GM23338 (cell line): ENCODE measurements at regions not wholly inside any gene's neighbourhood (a gene's known extent, or its start where the extent isn't known, plus 50 kb on each side); places are given as distances from the start of the nearest gene placed in this dataset.

Source experiments
- ATAC-seq: fragments of 200-7000 bp; cut with Tn5 transposase; 3 replicates; pipeline ENCODE4 v1.9.1; 2020
- DNase-seq: peaks from one replicate; pipeline ENCODE4 v3.0.0-alpha.2; 2015; ENCODE audit warnings: low spot score
- H2AFZ ChIP-seq: fragments of 200-600 bp; sonication (generic); 2 replicates; pipeline ENCODE4 v1.8.0; 2016; ENCODE audit warnings: antibody characterized with exemption, mild to moderate bottlenecking, moderate library complexity
- H3F3A ChIP-seq: fragments of 200-600 bp; sonication (generic); replicated peaks from 2 replicates; pipeline ENCODE4 v1.8.0; 2017; ENCODE audit warnings: antibody characterized with exemption, mixed run types, low read depth
- H3K27ac ChIP-seq: fragments of 200-600 bp; sonication (generic); 2 replicates; pipeline ENCODE4 v1.6.1; 2016; ENCODE audit warnings: low read depth
- H3K27me3 ChIP-seq: fragments of 200-600 bp; sonication (generic); 2 replicates; pipeline ENCODE4 v1.8.0; 2016; ENCODE audit warnings: mild to moderate bottlenecking, mixed run types, moderate library complexity; ENCODE audit not compliant: insufficient read depth
- H3K36me3 ChIP-seq: fragments of 200-600 bp; sonication (generic); 2 replicates; pipeline ENCODE4 v1.8.0; 2016; ENCODE audit warnings: mild to moderate bottlenecking; ENCODE audit not compliant: insufficient read depth
- H3K4me1 ChIP-seq: fragments of 200-600 bp; sonication (generic); 2 replicates; pipeline ENCODE4 v1.8.0; 2016; ENCODE audit warnings: mild to moderate bottlenecking, moderate library complexity; ENCODE audit not compliant: insufficient read depth
- H3K4me2 ChIP-seq: fragments of 200-600 bp; sonication (generic); 2 replicates; pipeline ENCODE4 v1.7.1; 2017; ENCODE audit warnings: mixed run types
- H3K4me3 ChIP-seq: fragments of 200-600 bp; sonication (generic); 2 replicates; pipeline ENCODE4 v1.6.1; 2016; ENCODE audit warnings: mixed run types
- H3K79me2 ChIP-seq: fragments of 200-600 bp; sonication (generic); replicated peaks from 2 replicates; pipeline ENCODE4 v1.8.0; 2017; ENCODE audit warnings: mild to moderate bottlenecking; ENCODE audit not compliant: insufficient read depth
- H3K9me2 ChIP-seq: fragments of 200-600 bp; sonication (generic); 2 replicates; pipeline ENCODE4 v1.8.0; 2017; ENCODE audit not compliant: insufficient read depth
- H4K20me1 ChIP-seq: fragments of 200-600 bp; sonication (generic); replicated peaks from 2 replicates; pipeline ENCODE4 v1.8.0; 2017; ENCODE audit warnings: mild to moderate bottlenecking; ENCODE audit not compliant: insufficient read depth
- H3K27ac Mint-ChIP-seq: 2 replicates; pipeline ENCODE4 v1.8.0; 2020; ENCODE audit warnings: inconsistent platforms, mild to moderate bottlenecking, moderate library complexity, mixed read lengths
- H3K27me3 Mint-ChIP-seq: 3 replicates; pipeline ENCODE4 v1.8.0; 2022; ENCODE audit warnings: low read depth, mild to moderate bottlenecking, moderate library complexity, mixed read lengths, inconsistent platforms; ENCODE audit not compliant: insufficient read depth, poor library complexity
- H3K36me3 Mint-ChIP-seq: 3 replicates; pipeline ENCODE4 v1.8.0; 2021; ENCODE audit warnings: low read depth, mild to moderate bottlenecking, inconsistent platforms, moderate library complexity, mixed read lengths
- H3K4me1 Mint-ChIP-seq: 3 replicates; pipeline ENCODE4 v1.8.0; 2020; ENCODE audit warnings: mild to moderate bottlenecking, inconsistent platforms, mixed read lengths
- H3K4me3 Mint-ChIP-seq: 3 replicates; pipeline ENCODE4 v1.8.0; 2021; ENCODE audit warnings: moderate library complexity, mild to moderate bottlenecking, inconsistent platforms, mixed read lengths
- H3K9me3 Mint-ChIP-seq: 3 replicates; pipeline ENCODE4 v1.8.0; 2020; ENCODE audit warnings: moderate library complexity, mild to moderate bottlenecking, inconsistent platforms, mixed read lengths
- CREB1 ChIP-seq: fragments of 250-450 bp; sonication (Bioruptor Pico); IDR thresholded peaks from 2 replicates; pipeline ENCODE4 v1.5.0; 2020; ENCODE audit warnings: low read depth, mild to moderate bottlenecking, moderate library complexity
- EZH2phosphoT487 ChIP-seq: fragments of 200-600 bp; sonication (generic); IDR thresholded peaks from one replicate; pipeline ENCODE4 v1.8.1; 2018; ENCODE audit warnings: antibody characterized with exemption; ENCODE audit not compliant: unreplicated experiment
- JUNB ChIP-seq: IDR thresholded peaks from one replicate; pipeline ENCODE4 v1.6.1; 2016; ENCODE audit warnings: antibody characterized with exemption; ENCODE audit not compliant: unreplicated experiment
- NANOG ChIP-seq: IDR thresholded peaks from 2 replicates; pipeline ENCODE4 v1.6.1; 2016; ENCODE audit warnings: antibody characterized with exemption, borderline replicate concordance
- POLR2AphosphoS5 ChIP-seq: IDR thresholded peaks from 2 replicates; pipeline ENCODE4 v1.6.1; 2016; ENCODE audit warnings: antibody characterized with exemption, low read depth
- REST ChIP-seq: IDR thresholded peaks from one replicate; pipeline ENCODE4 v1.6.1; 2018; ENCODE audit warnings: antibody characterized with exemption; ENCODE audit not compliant: unreplicated experiment
- ZNF114 ChIP-seq: fragments of 250-450 bp; sonication (Bioruptor Pico); IDR thresholded peaks from 2 replicates; pipeline ENCODE4 v1.5.0; 2020; ENCODE audit warnings: mild to moderate bottlenecking, moderate library complexity
- ZNF331 ChIP-seq: fragments of 250-450 bp; sonication (Bioruptor Pico); IDR thresholded peaks from 2 replicates; pipeline ENCODE4 v1.5.0; 2020; ENCODE audit warnings: low read depth, mild to moderate bottlenecking, moderate library complexity

GRCh38 chrY:14444550-14444949, 79.8 kb upstream of the NLGN4Y start:
- H3K9me2 ChIP-seq: no peaks in the 10 kb centered on the region
- TF ChIP-seq REST (no peak), CREB1 (CRISPR knock-in tag) (no peak), NANOG (no peak), POLR2AphosphoS5 (no peak), EZH2phosphoT487 (no peak), ZNF114 (CRISPR knock-in tag) (no peak), ZNF331 (CRISPR knock-in tag) (no peak)

GRCh38 chrY:14468151-14468683, 56.1 kb upstream of the NLGN4Y start:
- H3K27me3 Mint-ChIP-seq: peaks cover 7% of the 10 kb centered on the region
- ATAC-seq: no peak

More at GRCh38 chrY:14444550-14444949, 79.8 kb upstream of the NLGN4Y start:
- Mint-ChIP-seq H3K27me3 (no peaks in the 10 kb centered on the region), H3K9me3 (no peaks in the 10 kb centered on the region), H3K36me3 (no peaks in the 10 kb centered on the region), H3K4me3 (no peak overlapping the region), H3K27ac (no peak overlapping the region), H3K4me1 (no peaks in the 10 kb centered on the region)
- no peaks in the 10 kb centered on the region for H3K79me2 ChIP-seq
- no peak overlapping the region for H3K4me2 ChIP-seq
- H4K20me1 ChIP-seq: no peaks in the 10 kb centered on the region
- no peaks in the 10 kb centered on the region for H3K27me3 ChIP-seq
- no peaks in the 10 kb centered on the region for H3K36me3 ChIP-seq
- no peaks in the 10 kb centered on the region for H3K4me1 ChIP-seq
- no peak overlapping the region for H3K4me3 ChIP-seq
- no peak overlapping the region for H2AFZ ChIP-seq
- no peaks in the 10 kb centered on the region for H3F3A ChIP-seq
- H3K27ac ChIP-seq: no peak overlapping the region
- DNase-seq: no peak
- ATAC-seq: no peak

More at GRCh38 chrY:14468151-14468683, 56.1 kb upstream of the NLGN4Y start:
- H3K4me1 ChIP-seq: peaks cover 41% of the 10 kb centered on the region
- Mint-ChIP-seq H3K36me3 (no peaks in the 10 kb centered on the region), H3K4me3 (no peak overlapping the region), H3K4me1 (peaks cover 45% of the 10 kb centered on the region), H3K9me3 (no peaks in the 10 kb centered on the region), H3K27ac (no peak overlapping the region; the same call in 1 of the 2 replicates)
- no peaks in the 10 kb centered on the region for H3K27me3 ChIP-seq
- no peak overlapping the region for H3K27ac ChIP-seq
- no peaks in the 10 kb centered on the region for H3K79me2 ChIP-seq
- no peak for TF ChIP-seq EZH2phosphoT487
- TF ChIP-seq JUNB: no peak
- TF ChIP-seq ZNF331 (CRISPR knock-in tag): no peak
- no peaks in the 10 kb centered on the region for H3K36me3 ChIP-seq
- H3K9me2 ChIP-seq: no peaks in the 10 kb centered on the region
- H3F3A ChIP-seq: no peaks in the 10 kb centered on the region
- no peak overlapping the region for H2AFZ ChIP-seq
- H4K20me1 ChIP-seq: no peaks in the 10 kb centered on the region
- no peak for DNase-seq
- no peak overlapping the region for H3K4me2 ChIP-seq
- H3K4me3 ChIP-seq: no peak overlapping the region
